Tongue (tissue), 1 donor: ENCODE measurements at regions not wholly inside any gene's neighbourhood (a gene's known extent, or its start where the extent isn't known, plus 50 kb on each side); places are given as distances from the start of the nearest gene placed in this dataset.
"Not testable (repeated sequence)": the region's sequence is repeated elsewhere in the genome, so short reads cannot be mapped to it uniquely, and the experiment has no call there.

Experiments
- DNase-seq: peaks from one replicate; pipeline ENCODE4 v3.0.0-alpha.2; 2015

- no peak for DNase-seq
Measured at GRCh38 chr5:68067291-68067690, 148.3 kb upstream of the PIK3R1 start.

DNA sequence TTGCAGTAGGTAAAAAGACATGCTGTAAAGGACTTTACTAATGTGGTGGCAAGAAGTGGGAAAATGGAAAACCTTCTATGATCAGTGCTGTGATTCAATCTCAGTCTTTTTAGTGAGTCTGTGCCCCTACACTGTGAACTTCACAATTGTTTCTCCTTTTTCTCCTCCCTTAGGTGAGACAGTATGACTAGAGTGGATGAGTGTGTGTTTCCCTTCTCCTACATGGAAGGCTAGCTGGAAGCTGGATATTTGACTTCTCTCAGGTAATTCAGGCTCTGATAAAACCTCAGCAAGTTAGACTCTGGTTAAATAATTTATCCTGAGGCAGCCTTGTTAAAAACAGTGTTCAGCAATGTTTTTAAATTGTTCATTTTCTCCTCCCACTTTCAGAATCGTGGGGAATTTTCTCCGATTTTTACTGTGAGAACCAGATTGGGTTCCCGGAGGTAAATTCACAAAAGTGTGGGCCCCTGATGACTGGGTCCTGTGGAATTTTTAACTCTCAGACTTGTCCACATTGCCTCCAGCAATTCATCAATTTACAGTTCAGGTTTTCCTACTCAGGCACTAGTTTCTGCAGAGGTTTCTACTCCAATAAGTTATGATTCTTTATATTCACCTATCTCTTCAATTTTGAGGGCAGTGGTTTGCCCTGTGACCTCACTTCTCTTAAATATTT is 149.1 kb upstream of the PIK3R1 start:
- DNase-seq: no peak

DNA sequence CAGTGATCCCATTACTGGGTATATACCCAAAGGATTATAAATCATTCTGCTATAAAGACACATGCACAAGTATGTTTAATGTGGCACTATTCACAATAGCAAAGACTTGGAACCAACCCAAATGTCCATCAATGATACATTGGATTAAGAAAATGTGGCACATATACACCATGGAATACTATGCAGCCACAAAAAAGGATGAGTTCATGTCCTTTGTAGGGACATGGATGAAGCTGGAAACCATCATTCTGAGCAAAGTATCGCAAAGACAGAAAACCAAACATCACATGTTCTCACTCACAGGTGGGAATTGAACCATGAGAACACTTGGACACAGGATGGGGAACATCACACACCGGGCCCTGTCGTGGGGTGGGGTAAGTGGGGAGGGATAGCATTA is 150.2 kb upstream of the PIK3R1 start:
- not testable (repeated sequence) for DNase-seq

GRCh38 chr5:68060382-68060781 is 155.2 kb upstream of the PIK3R1 start:
- DNase-seq: no peak

DNA sequence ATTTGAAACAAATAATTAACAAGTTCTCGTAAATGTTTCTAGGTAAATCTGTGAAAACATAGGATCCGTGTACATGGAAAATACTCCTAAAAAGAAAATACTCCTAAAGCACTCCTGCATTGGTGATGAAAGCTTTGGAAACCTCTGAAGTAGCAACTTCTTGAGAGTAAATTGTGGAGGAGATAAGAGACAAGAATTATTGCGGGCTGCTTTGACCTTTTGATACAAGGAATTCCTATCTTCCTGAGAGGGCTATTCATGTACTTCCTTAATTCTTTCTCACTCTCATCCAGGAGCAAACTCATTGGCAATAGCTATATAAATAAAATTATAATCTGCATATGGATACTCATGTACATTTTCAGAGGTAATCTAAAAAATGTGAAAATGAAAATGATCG is 158.4 kb upstream of the PIK3R1 start:
- no peak for DNase-seq

- DNase-seq: no peak
Measured at GRCh38 chr5:68055686-68056085, 159.9 kb upstream of the PIK3R1 start.

DNA sequence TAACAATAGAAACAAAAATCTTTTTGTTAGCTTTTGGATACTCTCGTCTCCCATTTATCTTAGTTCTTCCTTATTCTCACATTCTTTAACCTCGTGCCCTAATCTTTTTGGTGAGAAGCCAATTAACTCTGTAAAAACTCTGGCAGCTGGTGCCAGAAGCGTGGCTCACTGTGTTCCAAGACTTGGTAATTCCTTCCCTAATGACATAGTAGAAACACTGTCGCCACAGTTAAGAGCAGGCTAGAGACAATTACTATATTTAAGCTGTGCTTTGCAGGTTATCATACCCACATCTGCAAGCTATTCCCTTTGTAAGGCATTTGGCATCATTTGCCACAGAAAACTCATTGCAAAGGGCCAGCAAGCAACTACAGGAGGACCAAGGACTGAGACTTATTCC is 160.9 kb upstream of the PIK3R1 start:
- no peak for DNase-seq

GRCh38 chr5:68053202-68053601 is 162.4 kb upstream of the PIK3R1 start:
- no peak for DNase-seq

- peak; percentile 51 for DNase-seq
Measured at GRCh38 chr5:68049053-68049713, 166.4 kb upstream of the PIK3R1 start.

- no peak for DNase-seq
Measured at GRCh38 chr5:68048516-68048915, 167.0 kb upstream of the PIK3R1 start.

- not testable (repeated sequence) for DNase-seq
Measured at GRCh38 chr5:68048054-68048453, 167.5 kb upstream of the PIK3R1 start.

- DNase-seq: no peak
Measured at GRCh38 chr5:68047035-68047434, 168.5 kb upstream of the PIK3R1 start.

GRCh38 chr5:68046445-68046844 is 169.1 kb upstream of the PIK3R1 start:
- DNase-seq: no peak

GRCh38 chr5:68041293-68041692 is 174.3 kb upstream of the PIK3R1 start:
- DNase-seq: no peak

DNA sequence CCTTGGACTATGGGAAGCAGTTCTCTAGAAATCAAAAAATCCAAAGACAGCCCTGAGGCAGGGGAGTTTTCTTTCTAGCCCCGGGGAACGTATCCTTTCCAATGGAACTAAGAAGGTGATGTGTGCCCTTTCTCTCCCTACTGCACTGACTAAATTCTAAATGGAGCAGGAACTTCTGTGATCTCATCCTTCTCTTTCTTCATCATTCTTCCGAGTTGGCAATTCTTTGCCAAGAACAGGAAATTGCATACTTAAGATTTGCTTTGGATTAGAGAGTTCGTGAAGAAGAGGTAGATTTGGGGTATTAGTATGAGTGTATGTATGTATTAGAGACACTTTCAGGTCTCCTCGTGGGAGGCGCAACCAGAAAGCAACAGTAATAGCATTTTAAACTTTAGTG is 178.0 kb upstream of the PIK3R1 start:
- DNase-seq: no peak

DNA sequence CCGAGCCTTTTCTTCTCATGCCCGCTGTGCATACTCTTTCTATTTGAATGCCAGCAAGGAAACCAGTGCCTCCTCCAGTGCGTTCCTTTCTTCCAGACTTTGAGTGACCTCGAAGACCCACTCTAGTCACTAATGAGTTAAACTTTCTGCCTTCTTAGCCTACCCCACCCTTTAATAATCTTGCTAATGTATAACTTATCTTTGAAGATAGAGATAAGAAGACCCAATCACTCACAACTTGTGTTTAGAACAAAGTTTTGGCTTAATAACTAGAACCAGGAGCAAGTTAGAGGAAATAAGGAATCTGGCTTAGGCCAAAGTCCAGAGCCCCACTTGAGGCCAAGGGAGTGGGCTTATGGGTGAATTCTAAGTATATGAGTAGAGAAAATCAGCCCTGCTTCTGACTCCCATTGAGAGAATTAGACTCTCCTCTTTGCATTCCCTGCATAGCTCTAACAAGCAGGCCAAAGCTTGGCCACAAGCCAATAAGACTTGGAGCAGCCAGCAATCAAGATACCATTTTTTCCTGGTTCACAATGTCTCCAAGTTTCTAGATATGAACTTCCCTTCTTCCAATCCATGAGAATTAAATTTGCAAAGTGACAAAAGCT is 181.5 kb upstream of the PIK3R1 start:
- DNase-seq: peak; percentile 45

DNA sequence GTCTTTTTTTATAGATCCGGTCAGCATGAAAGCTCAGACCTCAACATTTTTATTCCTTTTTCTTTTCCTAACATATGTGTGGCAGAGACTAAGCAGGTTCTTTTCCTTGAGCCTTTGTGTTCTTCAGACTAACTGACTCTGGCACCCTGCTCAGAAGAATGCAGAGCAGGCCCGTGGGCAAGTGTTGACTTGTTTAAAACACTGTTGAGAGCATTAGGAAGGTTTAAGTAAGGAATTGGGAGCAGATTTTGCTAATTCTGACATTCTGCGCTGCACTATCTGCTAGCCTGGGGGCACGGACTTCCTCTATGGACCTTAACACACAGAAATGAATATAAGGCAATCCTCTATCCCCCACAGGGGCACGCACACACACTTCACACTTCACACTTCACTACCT is 182.5 kb upstream of the PIK3R1 start:
- no peak for DNase-seq

GRCh38 chr5:68032216-68032762 is 183.3 kb upstream of the PIK3R1 start:
- no peak for DNase-seq

- DNase-seq: no peak
Measured at GRCh38 chr5:68028131-68028727, 187.3 kb upstream of the PIK3R1 start.

DNA sequence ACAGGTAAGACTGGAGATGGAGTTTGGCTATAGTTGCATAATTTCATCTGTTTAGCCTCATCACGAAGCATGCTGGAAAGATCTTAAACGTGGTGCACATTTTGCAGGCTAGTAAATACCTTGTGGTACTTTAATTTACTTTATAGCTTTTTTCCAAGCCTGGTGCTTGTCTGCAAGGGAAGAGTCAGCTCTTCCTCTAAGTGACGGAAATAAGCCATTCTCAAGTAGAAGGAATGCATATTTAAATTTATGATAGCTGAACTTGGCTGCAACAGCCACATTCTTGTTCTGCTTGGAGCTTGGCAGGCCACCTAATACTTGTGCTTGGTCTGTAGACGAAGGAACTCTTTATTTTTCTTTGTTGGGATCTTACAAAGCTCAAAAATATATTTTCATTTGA is 188.0 kb upstream of the PIK3R1 start:
- peak; percentile 33 for DNase-seq

DNA sequence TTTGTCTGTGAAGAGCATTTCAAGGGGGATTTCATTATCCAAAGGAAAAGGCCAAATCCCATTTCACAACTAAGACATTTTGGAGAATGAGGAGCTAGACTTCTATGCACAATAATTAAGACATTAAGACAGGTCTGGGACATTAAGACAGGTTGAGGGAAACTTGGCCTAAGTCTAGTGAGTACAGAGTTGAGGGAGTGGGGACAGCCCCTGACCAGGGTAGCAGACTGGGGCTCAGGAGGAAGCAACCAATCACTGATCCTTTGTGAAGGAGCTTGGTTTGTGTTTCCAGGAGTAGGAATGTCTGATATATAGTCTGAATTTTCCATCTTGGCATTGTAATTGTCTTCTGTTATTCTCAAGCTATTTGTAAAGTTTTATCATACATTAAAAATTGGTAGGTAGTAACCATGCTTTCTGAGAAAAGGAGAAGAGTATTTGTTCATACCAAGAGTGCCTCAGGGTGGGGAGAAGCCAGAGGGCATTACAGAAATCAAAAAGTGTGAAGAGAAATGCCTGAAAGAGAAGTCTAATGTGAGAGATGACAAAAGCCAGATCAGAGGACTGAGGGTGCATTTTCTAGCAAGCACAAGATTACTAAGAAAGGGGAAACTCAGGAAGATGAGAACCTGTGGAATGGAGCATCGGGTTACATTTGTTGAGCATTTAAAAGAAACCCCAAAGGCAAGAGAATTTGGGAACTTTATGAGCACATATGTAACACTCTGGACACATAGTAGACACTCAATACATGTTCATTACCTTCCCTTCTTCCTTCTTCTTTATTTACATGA is 189.3 kb upstream of the PIK3R1 start:
- DNase-seq: no peak

DNA sequence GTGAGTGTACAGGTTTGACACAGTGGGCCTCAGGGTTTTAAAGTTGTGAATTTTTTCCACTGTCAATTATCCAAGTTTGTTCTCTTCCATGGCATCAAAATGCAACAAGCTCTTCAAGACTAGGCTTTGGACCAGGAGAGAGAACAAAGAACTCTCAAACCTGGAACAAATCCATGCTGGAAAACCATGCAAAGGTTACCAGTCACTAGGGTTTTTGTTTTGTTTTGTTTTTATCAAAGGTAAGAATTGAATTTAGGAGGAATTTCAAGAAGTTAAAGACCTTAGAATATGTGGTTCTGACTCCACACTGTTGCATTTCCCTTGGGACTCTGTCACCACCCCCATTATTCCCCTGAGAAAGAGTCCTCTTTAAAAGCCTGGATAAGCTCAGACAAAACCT is 191.1 kb upstream of the PIK3R1 start:
- no peak for DNase-seq
